ENCODE measurements at regions not wholly inside any gene's neighbourhood (a gene's known extent, or its start where the extent isn't known, plus 50 kb on each side); places are given as distances from the start of the nearest gene placed in this dataset.

- TF ChIP-seq, protein P1, sequence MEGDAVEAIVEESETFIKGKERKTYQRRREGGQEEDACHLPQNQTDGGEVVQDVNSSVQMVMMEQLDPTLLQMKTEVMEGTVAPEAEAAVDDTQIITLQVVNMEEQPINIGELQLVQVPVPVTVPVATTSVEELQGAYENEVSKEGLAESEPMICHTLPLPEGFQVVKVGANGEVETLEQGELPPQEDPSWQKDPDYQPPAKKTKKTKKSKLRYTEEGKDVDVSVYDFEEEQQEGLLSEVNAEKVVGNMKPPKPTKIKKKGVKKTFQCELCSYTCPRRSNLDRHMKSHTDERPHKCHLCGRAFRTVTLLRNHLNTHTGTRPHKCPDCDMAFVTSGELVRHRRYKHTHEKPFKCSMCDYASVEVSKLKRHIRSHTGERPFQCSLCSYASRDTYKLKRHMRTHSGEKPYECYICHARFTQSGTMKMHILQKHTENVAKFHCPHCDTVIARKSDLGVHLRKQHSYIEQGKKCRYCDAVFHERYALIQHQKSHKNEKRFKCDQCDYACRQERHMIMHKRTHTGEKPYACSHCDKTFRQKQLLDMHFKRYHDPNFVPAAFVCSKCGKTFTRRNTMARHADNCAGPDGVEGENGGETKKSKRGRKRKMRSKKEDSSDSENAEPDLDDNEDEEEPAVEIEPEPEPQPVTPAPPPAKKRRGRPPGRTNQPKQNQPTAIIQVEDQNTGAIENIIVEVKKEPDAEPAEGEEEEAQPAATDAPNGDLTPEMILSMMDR (conservative IDR thresholded peaks at IDR 0.05; ENCODE audit: low read depth in 2 of 2): 0 out of 4 replicates have a peak, but pooled peaks of 1 of the 2 experiments have one; percentile 7
- no peak for TF ChIP-seq CREB1 (CRISPR knock-in tag; IDR thresholded peaks at IDR 0.05; ENCODE audit: low read depth)
- TF ChIP-seq JUNB (IDR thresholded peaks at IDR 0.05; ENCODE audit: unreplicated experiment): no peak
- TF ChIP-seq EZH2 (IDR thresholded peaks at IDR 0.05; ENCODE audit: low read depth, unreplicated experiment): no peak
- TF ChIP-seq, protein P2, sequence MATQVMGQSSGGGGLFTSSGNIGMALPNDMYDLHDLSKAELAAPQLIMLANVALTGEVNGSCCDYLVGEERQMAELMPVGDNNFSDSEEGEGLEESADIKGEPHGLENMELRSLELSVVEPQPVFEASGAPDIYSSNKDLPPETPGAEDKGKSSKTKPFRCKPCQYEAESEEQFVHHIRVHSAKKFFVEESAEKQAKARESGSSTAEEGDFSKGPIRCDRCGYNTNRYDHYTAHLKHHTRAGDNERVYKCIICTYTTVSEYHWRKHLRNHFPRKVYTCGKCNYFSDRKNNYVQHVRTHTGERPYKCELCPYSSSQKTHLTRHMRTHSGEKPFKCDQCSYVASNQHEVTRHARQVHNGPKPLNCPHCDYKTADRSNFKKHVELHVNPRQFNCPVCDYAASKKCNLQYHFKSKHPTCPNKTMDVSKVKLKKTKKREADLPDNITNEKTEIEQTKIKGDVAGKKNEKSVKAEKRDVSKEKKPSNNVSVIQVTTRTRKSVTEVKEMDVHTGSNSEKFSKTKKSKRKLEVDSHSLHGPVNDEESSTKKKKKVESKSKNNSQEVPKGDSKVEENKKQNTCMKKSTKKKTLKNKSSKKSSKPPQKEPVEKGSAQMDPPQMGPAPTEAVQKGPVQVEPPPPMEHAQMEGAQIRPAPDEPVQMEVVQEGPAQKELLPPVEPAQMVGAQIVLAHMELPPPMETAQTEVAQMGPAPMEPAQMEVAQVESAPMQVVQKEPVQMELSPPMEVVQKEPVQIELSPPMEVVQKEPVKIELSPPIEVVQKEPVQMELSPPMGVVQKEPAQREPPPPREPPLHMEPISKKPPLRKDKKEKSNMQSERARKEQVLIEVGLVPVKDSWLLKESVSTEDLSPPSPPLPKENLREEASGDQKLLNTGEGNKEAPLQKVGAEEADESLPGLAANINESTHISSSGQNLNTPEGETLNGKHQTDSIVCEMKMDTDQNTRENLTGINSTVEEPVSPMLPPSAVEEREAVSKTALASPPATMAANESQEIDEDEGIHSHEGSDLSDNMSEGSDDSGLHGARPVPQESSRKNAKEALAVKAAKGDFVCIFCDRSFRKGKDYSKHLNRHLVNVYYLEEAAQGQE (IDR thresholded peaks at IDR 0.05; ENCODE audit: unreplicated experiment): no peak
- no peak for TF ChIP-seq POLR2AphosphoS5 (IDR thresholded peaks at IDR 0.05; ENCODE audit: low read depth)
- TF ChIP-seq ETS1 (IDR thresholded peaks at IDR 0.05): no peak
- TF ChIP-seq EZH2phosphoT487 (IDR thresholded peaks at IDR 0.05; ENCODE audit: unreplicated experiment): no peak
- TF ChIP-seq, protein P3, sequence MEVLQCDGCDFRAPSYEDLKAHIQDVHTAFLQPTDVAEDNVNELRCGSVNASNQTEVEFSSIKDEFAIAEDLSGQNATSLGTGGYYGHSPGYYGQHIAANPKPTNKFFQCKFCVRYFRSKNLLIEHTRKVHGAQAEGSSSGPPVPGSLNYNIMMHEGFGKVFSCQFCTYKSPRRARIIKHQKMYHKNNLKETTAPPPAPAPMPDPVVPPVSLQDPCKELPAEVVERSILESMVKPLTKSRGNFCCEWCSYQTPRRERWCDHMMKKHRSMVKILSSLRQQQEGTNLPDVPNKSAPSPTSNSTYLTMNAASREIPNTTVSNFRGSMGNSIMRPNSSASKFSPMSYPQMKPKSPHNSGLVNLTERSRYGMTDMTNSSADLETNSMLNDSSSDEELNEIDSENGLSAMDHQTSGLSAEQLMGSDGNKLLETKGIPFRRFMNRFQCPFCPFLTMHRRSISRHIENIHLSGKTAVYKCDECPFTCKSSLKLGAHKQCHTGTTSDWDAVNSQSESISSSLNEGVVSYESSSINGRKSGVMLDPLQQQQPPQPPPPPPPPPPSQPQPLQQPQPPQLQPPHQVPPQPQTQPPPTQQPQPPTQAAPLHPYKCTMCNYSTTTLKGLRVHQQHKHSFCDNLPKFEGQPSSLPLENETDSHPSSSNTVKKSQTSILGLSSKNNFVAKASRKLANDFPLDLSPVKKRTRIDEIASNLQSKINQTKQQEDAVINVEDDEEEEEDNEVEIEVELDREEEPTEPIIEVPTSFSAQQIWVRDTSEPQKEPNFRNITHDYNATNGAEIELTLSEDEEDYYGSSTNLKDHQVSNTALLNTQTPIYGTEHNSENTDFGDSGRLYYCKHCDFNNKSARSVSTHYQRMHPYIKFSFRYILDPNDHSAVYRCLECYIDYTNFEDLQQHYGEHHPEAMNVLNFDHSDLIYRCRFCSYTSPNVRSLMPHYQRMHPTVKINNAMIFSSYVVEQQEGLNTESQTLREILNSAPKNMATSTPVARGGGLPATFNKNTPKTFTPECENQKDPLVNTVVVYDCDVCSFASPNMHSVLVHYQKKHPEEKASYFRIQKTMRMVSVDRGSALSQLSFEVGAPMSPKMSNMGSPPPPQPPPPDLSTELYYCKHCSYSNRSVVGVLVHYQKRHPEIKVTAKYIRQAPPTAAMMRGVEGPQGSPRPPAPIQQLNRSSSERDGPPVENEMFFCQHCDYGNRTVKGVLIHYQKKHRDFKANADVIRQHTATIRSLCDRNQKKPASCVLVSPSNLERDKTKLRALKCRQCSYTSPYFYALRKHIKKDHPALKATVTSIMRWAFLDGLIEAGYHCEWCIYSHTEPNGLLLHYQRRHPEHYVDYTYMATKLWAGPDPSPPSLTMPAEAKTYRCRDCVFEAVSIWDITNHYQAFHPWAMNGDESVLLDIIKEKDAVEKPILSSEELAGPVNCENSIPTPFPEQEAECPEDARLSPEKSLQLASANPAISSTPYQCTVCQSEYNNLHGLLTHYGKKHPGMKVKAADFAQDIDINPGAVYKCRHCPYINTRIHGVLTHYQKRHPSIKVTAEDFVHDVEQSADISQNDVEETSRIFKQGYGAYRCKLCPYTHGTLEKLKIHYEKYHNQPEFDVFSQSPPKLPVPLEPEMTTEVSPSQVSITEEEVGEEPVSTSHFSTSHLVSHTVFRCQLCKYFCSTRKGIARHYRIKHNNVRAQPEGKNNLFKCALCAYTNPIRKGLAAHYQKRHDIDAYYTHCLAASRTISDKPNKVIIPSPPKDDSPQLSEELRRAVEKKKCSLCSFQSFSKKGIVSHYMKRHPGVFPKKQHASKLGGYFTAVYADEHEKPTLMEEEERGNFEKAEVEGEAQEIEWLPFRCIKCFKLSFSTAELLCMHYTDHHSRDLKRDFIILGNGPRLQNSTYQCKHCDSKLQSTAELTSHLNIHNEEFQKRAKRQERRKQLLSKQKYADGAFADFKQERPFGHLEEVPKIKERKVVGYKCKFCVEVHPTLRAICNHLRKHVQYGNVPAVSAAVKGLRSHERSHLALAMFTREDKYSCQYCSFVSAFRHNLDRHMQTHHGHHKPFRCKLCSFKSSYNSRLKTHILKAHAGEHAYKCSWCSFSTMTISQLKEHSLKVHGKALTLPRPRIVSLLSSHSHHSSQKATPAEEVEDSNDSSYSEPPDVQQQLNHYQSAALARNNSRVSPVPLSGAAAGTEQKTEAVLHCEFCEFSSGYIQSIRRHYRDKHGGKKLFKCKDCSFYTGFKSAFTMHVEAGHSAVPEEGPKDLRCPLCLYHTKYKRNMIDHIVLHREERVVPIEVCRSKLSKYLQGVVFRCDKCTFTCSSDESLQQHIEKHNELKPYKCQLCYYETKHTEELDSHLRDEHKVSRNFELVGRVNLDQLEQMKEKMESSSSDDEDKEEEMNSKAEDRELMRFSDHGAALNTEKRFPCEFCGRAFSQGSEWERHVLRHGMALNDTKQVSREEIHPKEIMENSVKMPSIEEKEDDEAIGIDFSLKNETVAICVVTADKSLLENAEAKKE (CRISPR knock-in tag; IDR thresholded peaks at IDR 0.05): no peak
- TF ChIP-seq STAT1 (IDR thresholded peaks at IDR 0.05; ENCODE audit: unreplicated experiment): no peak
- no peak for TF ChIP-seq ZNF114 (CRISPR knock-in tag; IDR thresholded peaks at IDR 0.05)
- no peak for TF ChIP-seq ZNF331 (CRISPR knock-in tag; IDR thresholded peaks at IDR 0.05; ENCODE audit: low read depth)
- no peak for TF ChIP-seq NANOG (IDR thresholded peaks at IDR 0.05; ENCODE audit: borderline replicate concordance)
Observed at GRCh38 chr18:45456090-45457021, 158.9 kb upstream of the SLC14A2 start.
